ENCODE measurements at regions not wholly inside any gene's neighbourhood (a gene's known extent, or its start where the extent isn't known, plus 50 kb on each side); places are given as distances from the start of the nearest gene placed in this dataset.

DNA sequence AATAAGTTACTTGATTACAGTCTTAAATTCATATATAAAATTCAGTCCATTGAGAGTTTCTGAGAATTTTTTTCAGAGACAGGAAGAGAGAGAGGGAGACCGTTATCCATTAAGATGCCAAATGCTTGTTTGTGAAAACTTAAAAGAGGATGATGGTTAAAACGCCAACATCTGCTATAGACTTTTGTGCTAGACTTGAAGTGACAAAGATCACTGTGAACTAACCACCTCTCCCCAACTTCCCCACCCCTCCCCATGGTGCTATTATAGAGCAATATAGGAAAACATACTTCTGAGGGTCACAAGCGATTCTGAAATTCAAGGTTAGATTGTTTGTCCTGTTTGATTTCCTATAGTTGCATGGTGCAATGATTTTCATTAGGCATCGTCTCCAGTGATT is 440.8 kb downstream of the RMST start:
- ATAC-seq = no peak
- no peak overlapping the region for H3K27ac ChIP-seq
- H3K9me3 ChIP-seq = no peaks in the 10 kb centered on the region
- in situ Hi-C loops (cut with MboI; ENCODE audit: low sequenced_read_pairs in 4 of 4) (no loop called here), intact Hi-C loops (cut with DNase I; ENCODE audit: low total_unique reads) (no loop called here)
- no peaks in the 10 kb centered on the region for H3K27me3 ChIP-seq
- no peaks in the 10 kb centered on the region for H3K36me3 ChIP-seq
- DNase-seq = no peak
- TF ChIP-seq, protein P1, sequence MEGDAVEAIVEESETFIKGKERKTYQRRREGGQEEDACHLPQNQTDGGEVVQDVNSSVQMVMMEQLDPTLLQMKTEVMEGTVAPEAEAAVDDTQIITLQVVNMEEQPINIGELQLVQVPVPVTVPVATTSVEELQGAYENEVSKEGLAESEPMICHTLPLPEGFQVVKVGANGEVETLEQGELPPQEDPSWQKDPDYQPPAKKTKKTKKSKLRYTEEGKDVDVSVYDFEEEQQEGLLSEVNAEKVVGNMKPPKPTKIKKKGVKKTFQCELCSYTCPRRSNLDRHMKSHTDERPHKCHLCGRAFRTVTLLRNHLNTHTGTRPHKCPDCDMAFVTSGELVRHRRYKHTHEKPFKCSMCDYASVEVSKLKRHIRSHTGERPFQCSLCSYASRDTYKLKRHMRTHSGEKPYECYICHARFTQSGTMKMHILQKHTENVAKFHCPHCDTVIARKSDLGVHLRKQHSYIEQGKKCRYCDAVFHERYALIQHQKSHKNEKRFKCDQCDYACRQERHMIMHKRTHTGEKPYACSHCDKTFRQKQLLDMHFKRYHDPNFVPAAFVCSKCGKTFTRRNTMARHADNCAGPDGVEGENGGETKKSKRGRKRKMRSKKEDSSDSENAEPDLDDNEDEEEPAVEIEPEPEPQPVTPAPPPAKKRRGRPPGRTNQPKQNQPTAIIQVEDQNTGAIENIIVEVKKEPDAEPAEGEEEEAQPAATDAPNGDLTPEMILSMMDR (IDR thresholded peaks at IDR 0.05 in 4 of 5, conservative IDR thresholded peaks at IDR 0.05 in 1 of 5) = no peak
- TF ChIP-seq POLR2A (IDR thresholded peaks at IDR 0.05) = no peak
- H3K4me1 ChIP-seq = no peaks in the 10 kb centered on the region
- no peak overlapping the region for H3K4me3 ChIP-seq

DNA sequence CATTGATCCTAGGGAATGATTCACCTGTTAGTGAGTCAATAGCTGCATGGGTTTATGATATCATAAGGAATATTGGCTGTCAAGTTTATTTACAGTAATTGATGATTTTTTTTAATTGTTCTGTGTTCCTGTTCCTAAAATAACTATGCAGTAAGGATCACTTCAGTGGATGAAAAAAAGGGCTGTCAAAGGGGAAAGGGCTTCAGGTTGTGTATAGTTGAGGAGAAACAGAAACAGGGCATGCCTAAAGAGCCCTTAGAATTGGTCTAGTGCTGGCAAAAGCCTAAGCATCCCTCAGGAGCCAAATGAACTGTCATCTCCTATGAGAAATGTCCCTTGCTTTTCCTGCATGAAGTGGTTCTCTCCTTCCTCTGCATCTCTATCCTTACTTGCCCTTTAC is 444.9 kb downstream of the RMST start:
- Histone ChIP-seq H3K36me3 (no peaks in the 10 kb centered on the region), H3K4me1 (no peaks in the 10 kb centered on the region), H3K4me3 (no peak overlapping the region), H3K27me3 (no peaks in the 10 kb centered on the region), H3K9me3 (no peaks in the 10 kb centered on the region), H3K27ac (no peak overlapping the region)
- ATAC-seq (no peak), DNase-seq (no peak)
- in situ Hi-C loops (cut with MboI; ENCODE audit: low sequenced_read_pairs in 4 of 4) = no loop called here
- TF ChIP-seq POLR2A (IDR thresholded peaks at IDR 0.05) = no peak
- TF ChIP-seq, protein P1 (IDR thresholded peaks at IDR 0.05 in 4 of 5, conservative IDR thresholded peaks at IDR 0.05 in 1 of 5) = no peak
- intact Hi-C loops (cut with DNase I; ENCODE audit: low total_unique reads) = no loop called here

DNA sequence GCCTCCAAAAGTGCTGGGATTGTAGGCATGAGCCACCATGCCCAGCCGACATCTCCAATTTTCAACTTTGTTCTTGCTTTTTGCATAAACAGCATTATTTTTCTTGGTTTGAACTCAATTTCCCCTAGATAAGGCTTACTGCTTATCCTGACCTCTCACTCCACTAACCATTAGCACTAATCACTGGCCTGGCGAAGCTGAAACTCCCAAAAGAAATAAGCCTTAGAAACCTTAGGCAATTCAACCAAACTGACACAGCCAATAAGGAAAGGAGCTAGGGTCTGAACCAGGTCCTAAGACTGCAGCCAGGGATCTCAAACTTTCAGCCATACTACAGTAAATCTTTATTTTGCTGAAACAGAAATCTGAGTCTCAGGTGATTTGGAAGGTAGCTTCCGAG is 448.0 kb downstream of the RMST start:
- no peak overlapping the region for H3K27ac ChIP-seq
- intact Hi-C loops (cut with DNase I; ENCODE audit: low total_unique reads) = no loop called here
- DNase-seq (no peak), ATAC-seq (no peak)
- TF ChIP-seq POLR2A (IDR thresholded peaks at IDR 0.05) = no peak
- TF ChIP-seq, protein P1 (IDR thresholded peaks at IDR 0.05 in 4 of 5, conservative IDR thresholded peaks at IDR 0.05 in 1 of 5) = no peak
- no peak overlapping the region for H3K4me3 ChIP-seq
- in situ Hi-C loops (cut with MboI; ENCODE audit: low sequenced_read_pairs in 4 of 4) = no loop called here
- no peaks in the 10 kb centered on the region for H3K27me3 ChIP-seq
- no peaks in the 10 kb centered on the region for H3K36me3 ChIP-seq
- H3K9me3 ChIP-seq = no peaks in the 10 kb centered on the region
- H3K4me1 ChIP-seq = no peaks in the 10 kb centered on the region

DNA sequence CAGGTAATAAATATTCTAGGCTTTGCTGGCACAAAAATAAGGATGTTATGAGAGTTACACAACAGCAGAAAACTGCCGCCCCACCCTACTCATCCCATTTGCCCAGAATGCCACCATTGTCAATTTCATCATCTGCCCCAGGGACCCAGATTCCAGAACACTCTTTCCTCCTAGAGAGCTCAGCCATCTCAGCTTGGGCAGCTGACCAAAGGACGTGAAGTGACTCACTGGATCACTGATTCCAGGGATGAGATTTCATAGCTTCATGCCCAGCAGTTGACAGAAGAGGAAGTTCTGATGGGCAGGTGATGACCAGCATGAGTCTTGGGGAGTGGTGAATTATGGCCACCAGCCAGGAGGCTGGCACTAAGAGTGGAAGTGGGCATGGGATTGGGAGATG is 450.3 kb downstream of the RMST start:
- intact Hi-C loops (cut with DNase I; ENCODE audit: low total_unique reads) (no loop called here), in situ Hi-C loops (cut with MboI; ENCODE audit: low sequenced_read_pairs in 4 of 4) (no loop called here)
- H3K4me3 ChIP-seq = no peak overlapping the region
- DNase-seq (peak; percentile 2 to 36), ATAC-seq (peak; percentile 14 to 26)
- no peaks in the 10 kb centered on the region for H3K36me3 ChIP-seq
- no peaks in the 10 kb centered on the region for H3K4me1 ChIP-seq
- H3K9me3 ChIP-seq = no peaks in the 10 kb centered on the region
- TF ChIP-seq, protein P1 (IDR thresholded peaks at IDR 0.05 in 4 of 5, conservative IDR thresholded peaks at IDR 0.05 in 1 of 5) = no peak
- TF ChIP-seq POLR2A (IDR thresholded peaks at IDR 0.05) = no peak
- H3K27me3 ChIP-seq = no peaks in the 10 kb centered on the region
- H3K27ac ChIP-seq = no peak overlapping the region

DNA sequence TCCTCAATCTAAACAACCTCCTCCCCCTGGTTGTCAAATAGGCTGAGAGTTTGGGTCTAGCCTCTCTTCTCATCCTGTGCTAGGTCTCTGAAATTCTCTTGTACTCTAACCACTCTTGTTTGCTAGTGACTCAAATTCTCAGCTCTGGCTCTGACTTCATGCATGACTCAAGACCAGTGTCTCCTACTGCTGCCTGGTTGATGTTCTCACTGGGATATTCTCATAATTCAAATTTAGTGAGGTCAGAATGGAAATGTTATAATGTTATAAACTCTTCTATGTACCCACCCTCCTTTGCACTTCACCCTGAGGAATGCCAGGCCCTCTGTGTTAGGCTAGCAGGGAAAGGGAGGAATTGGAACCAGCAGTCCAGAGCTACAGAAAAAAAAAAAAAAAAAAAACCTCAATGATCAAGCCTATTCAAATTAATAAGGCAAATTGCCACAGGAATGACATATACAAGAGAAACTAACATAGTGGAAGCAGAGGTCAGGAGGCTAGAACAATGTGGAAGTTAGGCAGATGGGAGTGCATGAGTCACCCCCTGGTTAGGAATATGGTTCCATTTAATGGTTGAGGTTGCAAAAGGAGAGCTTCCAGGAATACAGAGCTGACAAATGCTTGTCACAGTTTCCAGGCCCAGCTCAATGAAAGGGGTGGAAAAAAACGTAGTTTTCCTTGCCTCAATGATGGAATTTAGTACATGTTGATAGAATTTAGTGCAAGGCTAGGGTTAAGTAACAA is 459.5 kb downstream of the RMST start:
- H3K27me3 ChIP-seq = no peaks in the 10 kb centered on the region
- in situ Hi-C loops (cut with MboI; ENCODE audit: low sequenced_read_pairs in 4 of 4) = no loop called here
- no peak overlapping the region for H3K27ac ChIP-seq
- no peak overlapping the region for H3K4me3 ChIP-seq
- TF ChIP-seq POLR2A (IDR thresholded peaks at IDR 0.05) = no peak
- TF ChIP-seq, protein P1 (IDR thresholded peaks at IDR 0.05 in 4 of 5, conservative IDR thresholded peaks at IDR 0.05 in 1 of 5) = no peak
- ATAC-seq (no peak), DNase-seq (no peak)
- intact Hi-C loops (cut with DNase I; ENCODE audit: low total_unique reads) = no loop called here
- no peaks in the 10 kb centered on the region for H3K9me3 ChIP-seq
- H3K36me3 ChIP-seq = no peaks in the 10 kb centered on the region
- H3K4me1 ChIP-seq = no peaks in the 10 kb centered on the region
